H9 (cell line): ENCODE measurements at regions not wholly inside any gene's neighbourhood (a gene's known extent, or its start where the extent isn't known, plus 50 kb on each side); places are given as distances from the start of the nearest gene placed in this dataset.

ENCODE experiments used
- DNase-seq: peaks from one replicate; pipeline ENCODE4 v3.0.0-alpha.2; 2017
- H2AFZ ChIP-seq: one replicate; pipeline ENCODE4 v1.6.1; 2013; ENCODE audit warnings: mild to moderate bottlenecking, low read length, control low read depth, moderate library complexity
- H2AK5ac ChIP-seq: 2 replicates; pipeline ENCODE4 v1.6.1; 2013; ENCODE audit warnings: low read length, control low read depth, mixed read lengths; ENCODE audit not compliant: insufficient read length
- H2BK120ac ChIP-seq: one replicate; pipeline ENCODE4 v1.6.1; 2013; ENCODE audit warnings: low read depth, mild to moderate bottlenecking, low read length, control low read depth, inconsistent platforms; ENCODE audit not compliant: poor library complexity, severe bottlenecking
- H2BK12ac ChIP-seq: 2 replicates; pipeline ENCODE4 v1.6.1; 2013; ENCODE audit warnings: low read length, control low read depth, mixed read lengths, low read depth; ENCODE audit not compliant: insufficient read length
- H2BK15ac ChIP-seq: 2 replicates; pipeline ENCODE4 v1.6.1; 2013; ENCODE audit warnings: low read depth, low read length, control low read depth
- H2BK20ac ChIP-seq: one replicate; pipeline ENCODE4 v1.6.1; 2013; ENCODE audit warnings: low read depth, mild to moderate bottlenecking, low read length, control low read depth, inconsistent platforms; ENCODE audit not compliant: poor library complexity, severe bottlenecking
- H2BK5ac ChIP-seq: 2 replicates; pipeline ENCODE4 v1.6.1; 2013; ENCODE audit warnings: low read length, control low read depth, mixed read lengths; ENCODE audit not compliant: insufficient read length
- H3K14ac ChIP-seq: 2 replicates; pipeline ENCODE4 v1.6.1; 2013; ENCODE audit warnings: low read length, control low read depth; ENCODE audit not compliant: insufficient read depth
- H3K18ac ChIP-seq: 2 replicates; pipeline ENCODE4 v1.6.1; 2013; ENCODE audit warnings: low read depth, mild to moderate bottlenecking, mixed read lengths, low read length, control low read depth; ENCODE audit not compliant: insufficient read length
- H3K23ac ChIP-seq: 2 replicates; pipeline ENCODE4 v1.6.1; 2013; ENCODE audit warnings: low read length, control low read depth, mixed read lengths, low read depth; ENCODE audit not compliant: insufficient read length
- H3K23me2 ChIP-seq: 2 replicates; pipeline ENCODE4 v1.6.1; 2013; ENCODE audit warnings: low read depth, mild to moderate bottlenecking, mixed read lengths, low read length, control low read depth; ENCODE audit not compliant: insufficient read length, poor library complexity, severe bottlenecking
- H3K27ac ChIP-seq: 2 replicates; pipeline ENCODE4 v1.5.1; 2013; ENCODE audit warnings: low read length, control low read depth, mixed read lengths, low read depth; ENCODE audit not compliant: insufficient read length
- H3K27me3 ChIP-seq: 2 replicates; pipeline ENCODE4 v1.6.1; 2013; ENCODE audit warnings: low read length, control low read depth, inconsistent platforms; ENCODE audit not compliant: insufficient read depth
- H3K4ac ChIP-seq: 2 replicates; pipeline ENCODE4 v1.6.1; 2013; ENCODE audit warnings: low read depth, mild to moderate bottlenecking, control low read depth, inconsistent platforms, low read length, moderate library complexity
- H3K4me1 ChIP-seq: 2 replicates; pipeline ENCODE4 v1.6.1; 2013; ENCODE audit warnings: low read length, control low read depth, inconsistent platforms; ENCODE audit not compliant: insufficient read depth
- H3K4me2 ChIP-seq: 2 replicates; pipeline ENCODE4 v1.6.1; 2013; ENCODE audit warnings: low read length, control low read depth, mixed read lengths; ENCODE audit not compliant: insufficient read length, insufficient read depth
- H3K56ac ChIP-seq: 2 replicates; pipeline ENCODE4 v1.6.1; 2013; ENCODE audit warnings: low read depth, mild to moderate bottlenecking, mixed read lengths, low read length, control low read depth; ENCODE audit not compliant: insufficient read length
- H3K79me1 ChIP-seq: 2 replicates; pipeline ENCODE4 v1.6.1; 2013; ENCODE audit warnings: low read depth, mild to moderate bottlenecking, moderate library complexity, low read length, control low read depth, inconsistent platforms; ENCODE audit not compliant: insufficient read depth, poor library complexity, severe bottlenecking
- H3K79me2 ChIP-seq: 2 replicates; pipeline ENCODE4 v1.6.1; 2013; ENCODE audit warnings: low read length, control low read depth, inconsistent platforms; ENCODE audit not compliant: insufficient read depth
- H3K9ac ChIP-seq: 2 replicates; pipeline ENCODE4 v1.6.1; 2013; ENCODE audit warnings: low read length, control low read depth, mixed read lengths; ENCODE audit not compliant: insufficient read length; ENCODE audit errors: extremely low read depth
- H3K9me3 ChIP-seq: one replicate; pipeline ENCODE4 v1.6.1; 2013; ENCODE audit warnings: low read depth, low read length, inconsistent platforms; ENCODE audit not compliant: control insufficient read depth
- H3T11ph ChIP-seq: one replicate; pipeline ENCODE4 v1.6.1; 2013; ENCODE audit warnings: mild to moderate bottlenecking, low read length, control low read depth, inconsistent platforms
- H4K20me1 ChIP-seq: one replicate; pipeline ENCODE4 v1.6.1; 2013; ENCODE audit not compliant: control insufficient read depth, insufficient read length, insufficient read depth
- H4K5ac ChIP-seq: 2 replicates; pipeline ENCODE4 v1.6.1; 2013; ENCODE audit warnings: low read depth, mild to moderate bottlenecking, mixed read lengths, low read length, control low read depth; ENCODE audit not compliant: insufficient read length
- H4K8ac ChIP-seq: replicated peaks from 2 replicates; pipeline ENCODE4 v1.6.1; 2013; ENCODE audit warnings: low read length, control low read depth, mixed read lengths, low read depth; ENCODE audit not compliant: insufficient read length
- H4K91ac ChIP-seq: 2 replicates; pipeline ENCODE4 v1.6.1; 2013; ENCODE audit warnings: low read depth, mild to moderate bottlenecking, moderate library complexity, mixed read lengths, low read length, control low read depth; ENCODE audit not compliant: insufficient read length
- H3K27ac Mint-ChIP-seq, 3 experiments: 2 replicates in 2 of 3; 3 replicates in 1 of 3; pipeline ENCODE4 v1.8.0; 2020 to 2021; ENCODE audit warnings: mixed read lengths in 3 of 3, mild to moderate bottlenecking in 1 of 3, moderate library complexity in 1 of 3
- H3K27me3 Mint-ChIP-seq: 2 replicates; pipeline ENCODE4 v1.8.0; 2021; ENCODE audit warnings: low read depth, mild to moderate bottlenecking, moderate library complexity, mixed read lengths
- H3K36me3 Mint-ChIP-seq, 3 experiments: 2 replicates in 2 of 3; 3 replicates in 1 of 3; pipeline ENCODE4 v1.8.0; 2020 to 2021; ENCODE audit warnings: low read depth in 3 of 3, mixed read lengths in 3 of 3; ENCODE audit not compliant: insufficient read depth in 1 of 3
- H3K4me1 Mint-ChIP-seq, 2 experiments: 2 replicates each; pipeline ENCODE4 v1.8.0; 2020; ENCODE audit warnings: mixed read lengths in 2 of 2
- H3K4me3 Mint-ChIP-seq, 2 experiments: 2 replicates in 1 of 2; 3 replicates in 1 of 2; pipeline ENCODE4 v1.8.0; 2020 to 2021; ENCODE audit warnings: mild to moderate bottlenecking in 2 of 2, mixed read lengths in 2 of 2, moderate library complexity in 1 of 2
- H3K9me3 Mint-ChIP-seq, 2 experiments: 2 replicates in 1 of 2; 3 replicates in 1 of 2; pipeline ENCODE4 v1.8.0; 2020; ENCODE audit warnings: mild to moderate bottlenecking in 2 of 2, mixed read lengths in 2 of 2, moderate library complexity in 1 of 2
- WGBS: extraction: QIAGEN DNeasy Blood & Tissue Kit; methylation state at CpG from one replicate; pipeline ENCODE4 v1.1.7; 2013; ENCODE audit warnings: missing lambda C conversion rate, low lambda C conversion rate, mixed read lengths; ENCODE audit not compliant: insufficient read length; ENCODE audit errors: extremely low coverage; 5-methylcytosine and 5-hydroxymethylcytosine counted together
- TF ChIP-seq, protein P1 (sequence below): fragments of 200-600 bp; sonication (generic); conservative IDR thresholded peaks from 3 replicates; pipeline ENCODE4 v1.8.0; 2021; ENCODE audit warnings: antibody characterized with exemption, mild to moderate bottlenecking

DNA sequence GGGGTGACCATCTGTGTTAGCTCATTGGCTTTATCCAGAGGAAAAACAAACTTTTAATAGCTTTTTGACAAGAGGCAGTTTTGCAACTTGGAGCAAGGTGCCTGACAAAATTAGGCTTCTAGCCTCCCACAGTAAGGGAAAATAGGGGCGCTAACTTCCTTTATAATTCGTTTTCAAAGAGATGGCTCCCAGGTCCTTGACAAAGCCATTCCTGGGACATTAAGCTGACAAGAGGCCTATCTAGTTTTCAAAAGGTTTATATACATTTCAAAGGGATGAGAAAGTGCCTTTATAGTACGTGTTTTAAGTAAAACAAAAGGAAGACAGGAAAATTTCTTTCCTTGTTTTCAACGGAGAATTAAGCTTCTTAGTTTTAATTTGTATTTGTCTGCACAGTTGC lies 159.4 kb upstream of the GCFC2 start:
- Histone ChIP-seq H3K27ac (no peak overlapping the region), H2BK5ac (no peak overlapping the region), H2BK120ac (no peak overlapping the region), H4K91ac (no peak overlapping the region), H2BK20ac (no peak overlapping the region), H2BK15ac (no peak overlapping the region), H2AFZ (no peak overlapping the region), H2BK12ac (no peak overlapping the region), H3K18ac (no peak overlapping the region), H3K56ac (no peak overlapping the region), H3K9ac (no peak overlapping the region), H3K14ac (no peak overlapping the region), H3K27me3 (peaks cover 36% of the 10 kb centered on the region; the same call in 1 of the 2 replicates), H4K20me1 (no peaks in the 10 kb centered on the region), H3K79me1 (no peaks in the 10 kb centered on the region), H3K9me3 (no peaks in the 10 kb centered on the region), H4K8ac (no peak overlapping the region), H4K5ac (no peak overlapping the region), H3K23me2 (no peaks in the 10 kb centered on the region), H3K4me2 (no peak overlapping the region), H3K4ac (no peak overlapping the region), H3K23ac (no peak overlapping the region), H3K79me2 (no peaks in the 10 kb centered on the region), H3K4me1 (peaks cover 4% of the 10 kb centered on the region; the same call in 1 of the 2 replicates), H3T11ph (no peak overlapping the region), H2AK5ac (no peak overlapping the region)
- peaks cover 12 to 13% of the 10 kb centered on the region in 2 experiments for H3K4me1 Mint-ChIP-seq
- no CpG with 5 or more reads among the region's 4 CpGs for WGBS
- no peak overlapping the region for H3K27ac Mint-ChIP-seq
- no peak overlapping the region; a peak in 1 of 5 replicates for H3K4me3 Mint-ChIP-seq
- DNase-seq = peak; percentile 38
- TF ChIP-seq, protein P1, sequence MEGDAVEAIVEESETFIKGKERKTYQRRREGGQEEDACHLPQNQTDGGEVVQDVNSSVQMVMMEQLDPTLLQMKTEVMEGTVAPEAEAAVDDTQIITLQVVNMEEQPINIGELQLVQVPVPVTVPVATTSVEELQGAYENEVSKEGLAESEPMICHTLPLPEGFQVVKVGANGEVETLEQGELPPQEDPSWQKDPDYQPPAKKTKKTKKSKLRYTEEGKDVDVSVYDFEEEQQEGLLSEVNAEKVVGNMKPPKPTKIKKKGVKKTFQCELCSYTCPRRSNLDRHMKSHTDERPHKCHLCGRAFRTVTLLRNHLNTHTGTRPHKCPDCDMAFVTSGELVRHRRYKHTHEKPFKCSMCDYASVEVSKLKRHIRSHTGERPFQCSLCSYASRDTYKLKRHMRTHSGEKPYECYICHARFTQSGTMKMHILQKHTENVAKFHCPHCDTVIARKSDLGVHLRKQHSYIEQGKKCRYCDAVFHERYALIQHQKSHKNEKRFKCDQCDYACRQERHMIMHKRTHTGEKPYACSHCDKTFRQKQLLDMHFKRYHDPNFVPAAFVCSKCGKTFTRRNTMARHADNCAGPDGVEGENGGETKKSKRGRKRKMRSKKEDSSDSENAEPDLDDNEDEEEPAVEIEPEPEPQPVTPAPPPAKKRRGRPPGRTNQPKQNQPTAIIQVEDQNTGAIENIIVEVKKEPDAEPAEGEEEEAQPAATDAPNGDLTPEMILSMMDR = no peak
- peaks cover 3 to 4% of the 10 kb centered on the region in 2 experiments; a peak in 3 of 5 replicates for H3K9me3 Mint-ChIP-seq
- H3K27me3 Mint-ChIP-seq = peaks cover 99% of the 10 kb centered on the region
- H3K36me3 Mint-ChIP-seq = no peaks in the 10 kb centered on the region; a peak in 2 of 7 replicates
